ENCODE measurements at regions not wholly inside any gene's neighbourhood (a gene's known extent, or its start where the extent isn't known, plus 50 kb on each side); places are given as distances from the start of the nearest gene placed in this dataset.

DNA sequence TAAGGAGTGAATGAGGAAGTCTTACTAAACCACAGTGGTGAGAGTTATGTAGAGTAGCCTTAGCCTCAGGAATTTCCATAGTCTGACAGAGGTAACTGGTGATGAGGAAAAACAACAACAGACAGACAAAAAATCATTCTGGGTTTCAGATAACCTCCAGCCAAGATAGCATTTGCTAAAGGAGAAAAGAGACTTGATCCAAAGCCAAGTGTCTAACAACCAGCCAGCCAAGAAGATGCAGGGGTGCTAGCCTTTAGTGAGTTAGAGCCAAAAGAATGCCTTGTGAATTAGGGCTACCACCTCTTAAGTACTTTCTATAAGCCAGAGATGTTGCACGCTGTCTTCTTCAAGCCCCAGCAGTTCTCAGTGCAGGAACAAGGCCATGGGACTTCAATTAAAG, 478.0 kb upstream of the CPEB2 start:
- no peaks in the 10 kb centered on the region for H3K9me3 ChIP-seq (ENCODE audit: control insufficient read depth in 1 of 2, low read length in 2 of 2)
- no peak overlapping the region for H3K4me3 ChIP-seq (ENCODE audit: low read depth in 1 of 2, low read length in 2 of 2)
- no peaks in the 10 kb centered on the region for H3K36me3 ChIP-seq (ENCODE audit: control insufficient read depth in 1 of 2, insufficient read depth in 2 of 2, low read length in 2 of 2)
- H3K27ac ChIP-seq (ENCODE audit: low read depth, low read length), result no peak overlapping the region
- no peaks in the 10 kb centered on the region for H3K27me3 ChIP-seq (ENCODE audit: control insufficient read depth in 1 of 2, insufficient read depth in 2 of 2, low read length in 2 of 2)
- no peak overlapping the region for H3K9ac ChIP-seq (ENCODE audit: low read depth in 1 of 2, low read length in 2 of 2)
- no peaks in the 10 kb centered on the region for H3K4me1 ChIP-seq (ENCODE audit: control insufficient read depth in 1 of 2, insufficient read depth in 2 of 2, low read length in 2 of 2)

DNA sequence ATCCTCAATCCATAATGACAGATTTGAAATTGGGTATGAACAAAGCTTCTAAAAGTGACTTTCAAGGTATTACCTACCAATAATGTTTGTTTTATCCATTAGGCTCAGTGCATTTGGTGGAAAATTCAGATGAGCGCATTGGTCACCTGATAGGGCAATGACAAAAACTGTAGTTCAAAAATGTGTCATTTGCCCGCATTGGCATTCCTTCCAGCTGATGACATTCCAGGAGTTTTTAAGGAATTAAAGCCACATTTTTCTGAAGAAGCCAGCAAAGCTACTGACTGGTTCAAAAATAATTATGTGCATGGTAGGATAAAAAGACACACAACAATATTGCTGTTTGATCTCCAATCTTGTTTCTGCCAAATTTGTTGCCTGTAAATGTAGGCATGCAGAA, 473.4 kb upstream of the CPEB2 start:
- Histone ChIP-seq H3K27ac (ENCODE audit: low read depth, low read length) (no peak overlapping the region), H3K27me3 (ENCODE audit: control insufficient read depth in 1 of 2, insufficient read depth in 2 of 2, low read length in 2 of 2) (no peaks in the 10 kb centered on the region), H3K4me3 (ENCODE audit: low read depth in 1 of 2, low read length in 2 of 2) (no peak overlapping the region), H3K36me3 (ENCODE audit: control insufficient read depth in 1 of 2, insufficient read depth in 2 of 2, low read length in 2 of 2) (no peaks in the 10 kb centered on the region), H3K9me3 (ENCODE audit: control insufficient read depth in 1 of 2, low read length in 2 of 2) (no peaks in the 10 kb centered on the region), H3K4me1 (ENCODE audit: control insufficient read depth in 1 of 2, insufficient read depth in 2 of 2, low read length in 2 of 2) (no peaks in the 10 kb centered on the region), H3K9ac (ENCODE audit: low read depth in 1 of 2, low read length in 2 of 2) (no peak overlapping the region)

- Histone ChIP-seq H3K27me3 (ENCODE audit: control insufficient read depth in 1 of 2, insufficient read depth in 2 of 2, low read length in 2 of 2) (no peaks in the 10 kb centered on the region), H3K9me3 (ENCODE audit: control insufficient read depth in 1 of 2, low read length in 2 of 2) (no peaks in the 10 kb centered on the region), H3K36me3 (ENCODE audit: control insufficient read depth in 1 of 2, insufficient read depth in 2 of 2, low read length in 2 of 2) (no peaks in the 10 kb centered on the region), H3K4me3 (ENCODE audit: low read depth in 1 of 2, low read length in 2 of 2) (no peak overlapping the region), H3K27ac (ENCODE audit: low read depth, low read length) (no peak overlapping the region), H3K4me1 (ENCODE audit: control insufficient read depth in 1 of 2, insufficient read depth in 2 of 2, low read length in 2 of 2) (no peaks in the 10 kb centered on the region), H3K9ac (ENCODE audit: low read depth in 1 of 2, low read length in 2 of 2) (no peak overlapping the region)
Observed at GRCh38 chr4:14529653-14530052, 472.6 kb upstream of the CPEB2 start.

DNA sequence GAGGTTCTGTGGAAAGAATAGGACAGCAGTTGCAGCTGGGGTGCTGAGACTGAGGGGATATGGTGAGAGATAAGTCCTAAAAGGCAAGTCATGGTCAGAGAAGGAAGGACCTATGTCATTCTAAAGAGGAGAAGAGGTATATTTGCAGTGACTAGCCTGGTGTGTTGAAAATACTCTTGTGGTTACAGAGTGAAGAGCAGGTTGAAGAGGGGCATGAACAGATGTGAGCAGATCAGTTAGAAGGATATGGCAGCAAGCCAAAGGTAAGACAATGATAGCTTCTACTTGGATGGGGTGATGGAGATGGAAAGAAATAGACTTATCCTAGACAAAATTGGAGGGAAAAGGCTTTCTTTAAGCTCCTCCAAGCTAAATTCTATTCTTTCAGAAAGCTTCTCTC, 469.8 kb upstream of the CPEB2 start:
- no peak overlapping the region for H3K27ac ChIP-seq (ENCODE audit: low read depth, low read length)
- H3K4me3 ChIP-seq (ENCODE audit: low read depth in 1 of 2, low read length in 2 of 2), result no peak overlapping the region
- no peaks in the 10 kb centered on the region for H3K27me3 ChIP-seq (ENCODE audit: control insufficient read depth in 1 of 2, insufficient read depth in 2 of 2, low read length in 2 of 2)
- H3K4me1 ChIP-seq (ENCODE audit: control insufficient read depth in 1 of 2, insufficient read depth in 2 of 2, low read length in 2 of 2), result no peaks in the 10 kb centered on the region
- H3K9ac ChIP-seq (ENCODE audit: low read depth in 1 of 2, low read length in 2 of 2), result no peak overlapping the region
- H3K9me3 ChIP-seq (ENCODE audit: control insufficient read depth in 1 of 2, low read length in 2 of 2), result no peaks in the 10 kb centered on the region
- no peaks in the 10 kb centered on the region for H3K36me3 ChIP-seq (ENCODE audit: control insufficient read depth in 1 of 2, insufficient read depth in 2 of 2, low read length in 2 of 2)

DNA sequence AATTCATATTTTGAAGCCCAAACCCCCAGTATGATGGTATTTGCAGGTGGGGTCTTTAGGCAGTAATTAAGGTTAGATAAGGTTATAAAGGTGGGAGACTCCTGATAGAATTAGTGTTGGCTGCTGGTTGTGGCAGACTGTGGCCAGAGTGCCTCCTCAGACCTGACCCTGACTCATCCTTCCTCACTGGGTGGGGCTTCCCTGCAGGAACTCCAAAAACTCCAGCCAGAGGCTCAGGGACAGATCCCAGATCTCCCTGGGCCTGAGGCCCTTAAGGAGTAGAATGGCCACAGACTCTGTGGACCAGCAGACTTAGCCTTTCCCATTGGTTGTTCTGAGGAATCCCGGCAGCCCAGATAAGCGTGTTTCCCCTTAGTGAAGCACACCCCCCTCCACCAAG, 463.0 kb upstream of the CPEB2 start:
- H3K4me3 ChIP-seq (ENCODE audit: low read depth in 1 of 2, low read length in 2 of 2), result no peak overlapping the region
- no peaks in the 10 kb centered on the region for H3K36me3 ChIP-seq (ENCODE audit: control insufficient read depth in 1 of 2, insufficient read depth in 2 of 2, low read length in 2 of 2)
- no peak overlapping the region for H3K27ac ChIP-seq (ENCODE audit: low read depth, low read length)
- H3K9me3 ChIP-seq (ENCODE audit: control insufficient read depth in 1 of 2, low read length in 2 of 2), result no peaks in the 10 kb centered on the region
- no peak overlapping the region for H3K9ac ChIP-seq (ENCODE audit: low read depth in 1 of 2, low read length in 2 of 2)
- no peaks in the 10 kb centered on the region for H3K27me3 ChIP-seq (ENCODE audit: control insufficient read depth in 1 of 2, insufficient read depth in 2 of 2, low read length in 2 of 2)
- no peaks in the 10 kb centered on the region for H3K4me1 ChIP-seq (ENCODE audit: control insufficient read depth in 1 of 2, insufficient read depth in 2 of 2, low read length in 2 of 2)

DNA sequence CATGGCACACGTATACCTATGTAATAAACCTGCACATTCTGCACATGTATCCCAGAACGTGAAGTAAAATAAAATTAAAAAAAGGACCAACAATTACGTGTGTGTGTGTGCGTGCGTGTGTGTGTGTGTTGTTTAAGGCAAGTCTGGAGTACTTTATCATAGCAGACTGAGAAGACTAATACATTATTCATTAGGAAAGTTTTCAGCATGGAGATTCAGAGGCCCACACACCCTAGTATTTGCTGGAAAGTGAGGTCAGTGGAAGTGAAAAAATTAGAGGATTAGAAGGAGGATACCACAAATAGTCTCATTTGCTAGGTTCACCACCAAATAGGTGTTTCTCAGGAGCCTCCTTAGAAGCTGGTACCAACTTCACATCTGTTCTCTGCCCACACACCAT, 457.1 kb upstream of the CPEB2 start:
- no peak overlapping the region for H3K4me3 ChIP-seq (ENCODE audit: low read depth in 1 of 2, low read length in 2 of 2)
- H3K27ac ChIP-seq (ENCODE audit: low read depth, low read length), result no peak overlapping the region
- H3K27me3 ChIP-seq (ENCODE audit: control insufficient read depth in 1 of 2, insufficient read depth in 2 of 2, low read length in 2 of 2), result no peaks in the 10 kb centered on the region
- H3K4me1 ChIP-seq (ENCODE audit: control insufficient read depth in 1 of 2, insufficient read depth in 2 of 2, low read length in 2 of 2), result no peaks in the 10 kb centered on the region
- no peaks in the 10 kb centered on the region for H3K9me3 ChIP-seq (ENCODE audit: control insufficient read depth in 1 of 2, low read length in 2 of 2)
- H3K36me3 ChIP-seq (ENCODE audit: control insufficient read depth in 1 of 2, insufficient read depth in 2 of 2, low read length in 2 of 2), result no peaks in the 10 kb centered on the region
- no peak overlapping the region for H3K9ac ChIP-seq (ENCODE audit: low read depth in 1 of 2, low read length in 2 of 2)

GRCh38 chr4:14545807-14546206, 456.5 kb upstream of the CPEB2 start:
- Histone ChIP-seq H3K27ac (ENCODE audit: low read depth, low read length) (no peak overlapping the region), H3K9me3 (ENCODE audit: control insufficient read depth in 1 of 2, low read length in 2 of 2) (no peaks in the 10 kb centered on the region), H3K4me3 (ENCODE audit: low read depth in 1 of 2, low read length in 2 of 2) (no peak overlapping the region), H3K9ac (ENCODE audit: low read depth in 1 of 2, low read length in 2 of 2) (no peak overlapping the region), H3K36me3 (ENCODE audit: control insufficient read depth in 1 of 2, insufficient read depth in 2 of 2, low read length in 2 of 2) (no peaks in the 10 kb centered on the region), H3K4me1 (ENCODE audit: control insufficient read depth in 1 of 2, insufficient read depth in 2 of 2, low read length in 2 of 2) (no peaks in the 10 kb centered on the region), H3K27me3 (ENCODE audit: control insufficient read depth in 1 of 2, insufficient read depth in 2 of 2, low read length in 2 of 2) (no peaks in the 10 kb centered on the region)

GRCh38 chr4:14552119-14552518, 450.2 kb upstream of the CPEB2 start:
- Histone ChIP-seq H3K4me3 (ENCODE audit: low read depth in 1 of 2, low read length in 2 of 2) (no peak overlapping the region), H3K9me3 (ENCODE audit: control insufficient read depth in 1 of 2, low read length in 2 of 2) (no peaks in the 10 kb centered on the region), H3K4me1 (ENCODE audit: control insufficient read depth in 1 of 2, insufficient read depth in 2 of 2, low read length in 2 of 2) (no peaks in the 10 kb centered on the region), H3K27me3 (ENCODE audit: control insufficient read depth in 1 of 2, insufficient read depth in 2 of 2, low read length in 2 of 2) (no peaks in the 10 kb centered on the region), H3K36me3 (ENCODE audit: control insufficient read depth in 1 of 2, insufficient read depth in 2 of 2, low read length in 2 of 2) (no peaks in the 10 kb centered on the region), H3K27ac (ENCODE audit: low read depth, low read length) (no peak overlapping the region), H3K9ac (ENCODE audit: low read depth in 1 of 2, low read length in 2 of 2) (no peak overlapping the region)

DNA sequence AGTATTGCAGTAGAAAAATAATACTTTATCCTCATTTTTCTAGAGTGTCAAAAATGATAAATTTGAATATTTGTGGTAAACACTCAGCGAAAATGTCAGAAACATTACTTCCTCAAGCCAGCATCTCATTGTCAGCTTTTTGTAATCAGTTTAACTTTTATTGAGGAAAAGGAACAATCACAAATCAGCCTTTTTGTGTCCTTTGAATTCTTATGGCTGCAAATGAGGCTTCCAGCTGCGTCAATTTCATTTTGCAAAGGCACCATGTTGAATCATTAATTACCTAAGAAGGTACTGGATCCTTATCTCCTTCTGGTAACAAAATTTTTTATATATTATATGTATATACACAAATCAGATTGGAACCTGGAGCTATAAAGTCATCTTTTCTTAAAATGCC, 442.6 kb upstream of the CPEB2 start:
- Histone ChIP-seq H3K27ac (ENCODE audit: low read depth, low read length) (no peak overlapping the region), H3K4me1 (ENCODE audit: control insufficient read depth in 1 of 2, insufficient read depth in 2 of 2, low read length in 2 of 2) (no peaks in the 10 kb centered on the region), H3K9ac (ENCODE audit: low read depth in 1 of 2, low read length in 2 of 2) (no peak overlapping the region), H3K4me3 (ENCODE audit: low read depth in 1 of 2, low read length in 2 of 2) (no peak overlapping the region), H3K9me3 (ENCODE audit: control insufficient read depth in 1 of 2, low read length in 2 of 2) (no peaks in the 10 kb centered on the region), H3K27me3 (ENCODE audit: control insufficient read depth in 1 of 2, insufficient read depth in 2 of 2, low read length in 2 of 2) (no peaks in the 10 kb centered on the region), H3K36me3 (ENCODE audit: control insufficient read depth in 1 of 2, insufficient read depth in 2 of 2, low read length in 2 of 2) (no peaks in the 10 kb centered on the region)

DNA sequence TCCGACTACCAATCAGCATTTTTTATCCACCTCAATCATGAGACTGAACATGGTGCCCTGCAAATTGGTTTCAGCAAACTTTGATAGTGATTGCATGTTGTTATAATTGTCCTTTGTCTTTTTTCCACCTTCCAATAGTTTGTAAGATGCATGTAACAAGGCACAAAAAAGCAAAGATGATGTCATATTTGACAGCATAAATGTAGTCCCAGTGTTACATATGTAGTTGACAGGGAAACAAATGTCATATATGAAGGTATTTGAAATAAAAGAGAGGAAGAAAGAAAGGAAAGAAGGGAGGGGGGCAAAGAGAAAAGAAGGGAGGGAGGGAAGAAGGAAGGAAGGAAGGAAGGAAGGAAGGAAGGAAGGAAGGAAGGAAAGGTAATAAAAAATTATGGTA, 441.7 kb upstream of the CPEB2 start:
- Histone ChIP-seq H3K9me3 (ENCODE audit: control insufficient read depth in 1 of 2, low read length in 2 of 2) (no peaks in the 10 kb centered on the region), H3K9ac (ENCODE audit: low read depth in 1 of 2, low read length in 2 of 2) (no peak overlapping the region), H3K4me3 (ENCODE audit: low read depth in 1 of 2, low read length in 2 of 2) (no peak overlapping the region), H3K27me3 (ENCODE audit: control insufficient read depth in 1 of 2, insufficient read depth in 2 of 2, low read length in 2 of 2) (no peaks in the 10 kb centered on the region), H3K4me1 (ENCODE audit: control insufficient read depth in 1 of 2, insufficient read depth in 2 of 2, low read length in 2 of 2) (no peaks in the 10 kb centered on the region), H3K36me3 (ENCODE audit: control insufficient read depth in 1 of 2, insufficient read depth in 2 of 2, low read length in 2 of 2) (no peaks in the 10 kb centered on the region), H3K27ac (ENCODE audit: low read depth, low read length) (no peak overlapping the region)

GRCh38 chr4:14562901-14563300, 439.4 kb upstream of the CPEB2 start:
- H3K9me3 ChIP-seq (ENCODE audit: control insufficient read depth in 1 of 2, low read length in 2 of 2), result no peaks in the 10 kb centered on the region
- no peak overlapping the region for H3K27ac ChIP-seq (ENCODE audit: low read depth, low read length)
- H3K27me3 ChIP-seq (ENCODE audit: control insufficient read depth in 1 of 2, insufficient read depth in 2 of 2, low read length in 2 of 2), result no peaks in the 10 kb centered on the region

More at GRCh38 chr4:14562901-14563300, 439.4 kb upstream of the CPEB2 start:
- no peak overlapping the region for H3K9ac ChIP-seq (ENCODE audit: low read depth in 1 of 2, low read length in 2 of 2)
- H3K36me3 ChIP-seq (ENCODE audit: control insufficient read depth in 1 of 2, insufficient read depth in 2 of 2, low read length in 2 of 2), result no peaks in the 10 kb centered on the region
- H3K4me1 ChIP-seq (ENCODE audit: control insufficient read depth in 1 of 2, insufficient read depth in 2 of 2, low read length in 2 of 2), result no peaks in the 10 kb centered on the region
- no peak overlapping the region for H3K4me3 ChIP-seq (ENCODE audit: low read depth in 1 of 2, low read length in 2 of 2)

Data from duodenal mucosa (tissue), 2 donors.